GM18520 (cell line): ENCODE measurements at regions not wholly inside any gene's neighbourhood (a gene's known extent, or its start where the extent isn't known, plus 50 kb on each side); places are given as distances from the start of the nearest gene placed in this dataset.

Source experiments
- ATAC-seq: cut with Tn5 transposase; IDR thresholded peaks from one replicate; pipeline ENCODE4 v1.9.1; 2021; ENCODE audit not compliant: unreplicated experiment

DNA sequence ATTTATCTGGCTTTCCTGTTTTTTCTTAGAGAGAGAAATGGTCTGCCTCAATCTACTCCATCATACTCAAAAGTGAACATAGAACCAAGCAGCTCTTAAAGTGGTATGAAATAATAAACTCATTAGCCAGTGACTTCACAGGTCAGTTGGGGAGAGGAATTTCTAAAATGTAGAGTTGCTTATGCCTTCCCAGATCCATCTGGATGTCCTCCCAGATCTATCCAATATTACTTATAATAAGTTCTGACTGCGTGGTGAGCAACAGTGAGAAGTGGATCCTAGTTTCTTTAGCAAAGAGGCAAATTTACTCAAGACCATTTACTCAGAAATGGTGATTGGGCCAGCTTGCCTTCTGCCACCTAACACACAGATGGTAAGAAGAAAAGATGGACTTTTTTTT lies 748.0 kb downstream of the PCDH18 start:
- no peak for ATAC-seq

DNA sequence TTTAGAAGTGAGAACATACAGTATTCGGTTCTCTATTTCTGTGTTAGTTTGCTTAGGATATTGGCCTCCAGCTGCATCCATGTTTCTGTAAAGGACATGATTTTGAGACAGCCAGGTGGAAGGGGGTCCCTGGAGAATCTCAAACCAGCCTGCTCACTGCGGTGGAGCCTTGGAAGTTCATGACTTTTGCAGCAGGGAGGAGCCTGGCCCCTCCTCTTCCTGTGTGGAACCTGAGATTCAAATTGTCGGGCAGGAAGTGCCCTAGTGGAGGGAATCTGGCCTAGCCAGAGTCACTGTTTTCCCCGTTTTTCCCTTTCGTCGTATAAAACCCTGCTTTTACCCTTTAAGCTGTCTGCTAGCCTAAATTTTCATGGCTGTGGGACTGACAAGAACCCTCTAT lies 762.6 kb downstream of the PCDH18 start:
- ATAC-seq = no peak

GRCh38 chr4:136768925-136769275 lies 763.4 kb downstream of the PCDH18 start:
- ATAC-seq = no peak

DNA sequence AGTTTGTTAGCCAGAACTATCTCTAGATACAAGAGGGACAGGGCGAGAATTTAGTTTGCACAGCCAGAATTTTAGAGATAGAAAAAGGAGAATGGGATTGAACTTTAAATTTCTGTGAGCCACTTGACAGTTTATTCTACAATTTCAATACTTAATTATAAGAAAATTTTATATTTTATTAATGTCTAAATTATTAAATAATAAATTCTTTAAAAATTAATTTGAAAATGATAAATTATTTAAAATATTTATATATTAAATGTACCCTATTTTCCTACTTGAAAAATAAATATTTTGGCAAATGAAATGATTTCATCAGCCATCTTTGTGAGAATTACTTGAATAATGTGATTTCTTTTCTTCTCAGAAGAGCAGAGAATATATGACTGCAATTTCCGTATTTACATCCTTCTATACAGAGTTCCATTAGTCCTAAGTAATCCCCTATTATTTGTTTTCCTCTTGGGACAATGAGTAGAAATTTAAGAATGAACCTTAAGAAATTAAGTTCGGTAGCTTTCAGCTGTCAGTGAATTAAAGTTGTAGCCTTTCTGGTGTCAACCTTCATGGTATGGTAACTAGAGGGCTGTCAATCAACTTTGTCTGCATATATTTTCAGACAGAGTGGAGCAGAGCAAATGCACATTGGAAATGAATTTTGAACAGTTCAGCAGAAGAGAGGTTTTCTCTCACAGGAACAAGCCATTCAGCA lies 763.9 kb downstream of the PCDH18 start:
- ATAC-seq = no peak

- no peak for ATAC-seq
Measured at GRCh38 chr4:136763919-136764318, 768.4 kb downstream of the PCDH18 start.

DNA sequence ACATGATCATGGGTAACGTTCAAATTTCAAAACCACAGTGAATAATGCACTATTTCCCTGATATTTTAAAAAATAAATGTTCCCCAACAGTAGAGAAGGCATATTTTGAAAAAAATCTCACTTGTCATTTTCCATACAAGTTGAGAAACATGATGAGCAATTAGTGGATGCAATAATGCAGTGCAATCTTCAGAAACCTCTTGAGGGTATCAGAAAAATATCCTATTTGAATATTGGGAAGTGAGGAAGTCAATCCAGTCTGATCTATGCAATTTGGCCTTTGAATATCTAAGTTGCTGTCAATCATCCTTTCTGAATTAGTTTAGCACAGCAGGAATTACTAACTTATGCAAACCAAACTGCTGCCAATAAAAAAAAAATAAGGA lies 776.8 kb downstream of the PCDH18 start:
- no peak for ATAC-seq

- no peak for ATAC-seq
Measured at GRCh38 chr4:136754810-136755530, 777.3 kb downstream of the PCDH18 start.

DNA sequence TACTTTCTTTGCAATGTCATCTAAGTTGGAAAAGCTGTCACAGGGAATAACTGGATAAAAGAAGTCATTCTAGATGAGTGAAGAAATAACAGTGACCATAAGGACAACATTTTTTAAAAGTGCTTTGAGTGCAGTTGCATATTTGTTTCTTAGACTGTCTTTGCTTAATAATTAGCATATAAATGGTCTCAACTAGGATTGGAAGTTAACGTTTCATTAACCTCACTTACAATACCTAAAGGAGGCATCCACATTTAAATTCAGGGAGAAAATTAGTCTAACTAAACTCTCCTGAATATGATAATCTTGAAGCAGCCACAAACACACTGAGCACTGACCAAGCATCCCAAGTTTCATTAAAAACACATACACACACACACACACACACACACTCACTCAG lies 780.7 kb downstream of the PCDH18 start:
- no peak for ATAC-seq

DNA sequence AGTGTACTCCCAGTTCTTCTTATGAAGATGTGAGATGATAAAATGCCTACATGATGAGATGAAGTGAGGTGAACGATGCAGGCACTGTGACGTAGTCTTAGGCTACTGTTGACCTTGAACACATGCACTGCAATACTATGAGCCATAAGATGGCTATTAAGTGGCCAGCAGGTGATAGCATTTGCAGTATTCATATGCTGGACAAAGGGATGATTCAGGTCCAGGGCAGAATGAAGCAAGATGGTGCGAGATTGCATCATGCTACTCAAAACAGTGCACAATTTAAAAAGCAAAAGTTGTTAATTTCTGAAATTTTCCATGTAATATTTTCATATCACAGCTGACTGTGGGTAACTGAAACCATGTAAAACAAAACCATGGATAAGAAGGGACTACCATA lies 781.4 kb downstream of the PCDH18 start:
- ATAC-seq = no peak

GRCh38 chr4:136749989-136750388 lies 782.3 kb downstream of the PCDH18 start:
- no peak for ATAC-seq

- ATAC-seq = no peak
Measured at GRCh38 chr4:136748773-136749172, 783.5 kb downstream of the PCDH18 start.

DNA sequence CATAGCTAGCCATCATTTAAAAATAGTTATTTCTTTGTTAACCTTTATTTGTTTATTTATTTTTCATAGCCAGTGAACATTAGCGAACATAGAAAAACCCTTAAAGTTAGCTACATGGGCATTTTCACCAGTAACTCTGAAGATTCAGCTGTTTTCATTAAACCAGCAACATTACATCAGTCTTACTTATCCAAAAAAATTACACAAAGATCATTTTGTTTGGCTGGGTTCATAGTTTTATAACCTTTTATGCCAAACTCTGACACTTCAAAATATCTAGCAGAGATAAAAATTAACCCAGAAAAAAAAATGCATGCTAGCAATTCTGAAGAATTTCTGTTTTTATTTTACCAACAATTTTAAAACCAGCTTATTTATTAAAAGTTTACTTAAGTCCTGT lies 784.1 kb downstream of the PCDH18 start:
- ATAC-seq = no peak

GRCh38 chr4:136743238-136743637 lies 789.1 kb downstream of the PCDH18 start:
- no peak for ATAC-seq

DNA sequence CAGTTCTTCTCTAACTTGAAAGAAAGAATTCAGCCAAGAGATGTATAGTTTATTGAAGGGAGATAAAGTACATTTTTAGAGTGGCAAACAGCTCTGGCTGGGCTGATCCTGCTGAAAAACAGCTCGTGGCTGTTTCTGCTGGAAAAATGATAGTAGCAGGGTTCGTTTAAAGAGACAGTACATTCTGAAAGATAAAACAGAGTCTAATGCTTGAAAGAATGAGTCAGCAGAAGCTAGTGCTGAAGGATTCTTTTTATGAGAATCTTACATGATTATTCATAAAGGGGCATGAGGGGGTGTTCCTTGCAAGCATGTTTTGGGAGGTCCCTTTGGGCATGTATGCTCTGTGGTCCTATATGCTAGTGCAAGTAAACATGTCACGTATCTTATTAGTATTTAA lies 790.0 kb downstream of the PCDH18 start:
- ATAC-seq = no peak

GRCh38 chr4:136741468-136741867 lies 790.8 kb downstream of the PCDH18 start:
- ATAC-seq = no peak

DNA sequence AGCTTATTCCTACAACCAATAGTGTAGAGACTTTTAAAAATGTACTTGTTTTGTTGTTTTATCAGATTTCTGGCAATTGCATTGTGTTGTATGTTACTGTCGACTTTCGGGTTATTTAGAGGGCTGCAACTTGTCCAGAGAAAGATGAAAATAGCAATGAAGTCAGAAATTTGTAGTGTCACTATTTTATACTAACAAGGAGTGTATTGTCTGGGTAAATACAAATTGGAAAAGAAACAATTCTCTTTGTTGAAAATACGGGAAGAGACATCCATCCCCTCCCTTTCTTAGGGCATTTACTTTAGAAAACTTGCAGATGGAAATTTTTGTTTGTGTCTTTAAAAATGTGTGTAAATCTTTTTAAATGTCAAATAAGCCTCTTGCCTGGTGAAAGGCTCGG lies 792.0 kb downstream of the PCDH18 start:
- ATAC-seq = no peak

DNA sequence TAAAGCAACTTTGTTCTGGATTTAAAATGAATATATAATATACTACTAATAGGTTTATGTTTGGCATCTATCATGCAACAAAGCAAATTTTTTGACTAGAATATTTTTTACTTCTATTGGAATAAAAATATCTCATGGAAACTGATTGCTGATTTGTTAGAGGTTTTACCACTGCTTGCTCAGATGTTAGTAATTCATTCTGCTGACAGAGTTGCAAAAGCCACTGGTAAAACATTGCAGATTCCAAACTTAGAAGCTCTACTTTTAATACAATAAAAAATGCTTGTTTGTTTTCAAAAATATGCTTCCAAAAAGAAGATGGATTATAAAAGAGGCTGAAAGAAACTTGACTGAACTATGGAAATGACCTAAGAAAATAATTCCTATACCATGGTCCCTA lies 795.2 kb downstream of the PCDH18 start:
- ATAC-seq = no peak

DNA sequence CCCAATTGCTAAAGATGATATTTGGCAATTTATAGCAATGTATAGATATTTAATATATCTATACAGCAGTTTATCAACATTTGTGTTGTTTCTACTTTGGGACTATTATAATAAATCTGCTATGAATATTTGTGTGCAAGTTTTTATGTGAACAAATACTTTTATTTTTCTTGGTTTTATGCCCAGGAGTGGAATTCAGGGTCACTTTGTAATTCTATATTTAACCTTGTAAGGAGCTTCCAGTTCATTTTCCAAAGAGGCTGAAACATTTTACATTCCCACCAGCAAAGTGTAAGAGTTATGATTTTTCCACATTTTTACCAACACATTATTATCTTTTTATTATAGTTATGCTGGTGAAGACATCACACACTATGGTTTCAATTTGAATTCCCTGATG lies 801.3 kb downstream of the PCDH18 start:
- ATAC-seq = no peak

GRCh38 chr4:136725286-136726081 lies 806.8 kb downstream of the PCDH18 start:
- no peak for ATAC-seq

DNA sequence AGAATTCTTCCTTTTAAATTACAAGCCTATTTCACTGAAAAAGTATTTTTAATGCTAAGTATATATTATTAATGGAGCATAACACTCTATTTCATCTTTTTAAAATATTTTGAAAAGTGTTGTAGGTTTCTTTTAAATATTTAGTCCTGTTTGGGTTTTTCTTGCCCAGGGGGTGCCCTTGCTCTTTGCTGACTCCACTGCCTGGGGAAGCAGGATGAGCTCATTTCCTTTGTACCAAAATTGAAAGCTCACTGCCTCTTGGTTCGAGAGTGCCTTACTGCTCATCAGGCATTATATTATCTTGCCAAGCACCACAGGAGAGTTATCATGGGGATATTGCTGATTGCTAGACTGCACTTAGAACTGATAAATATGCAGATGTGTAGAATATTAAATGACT lies 819.2 kb downstream of the PCDH18 start:
- ATAC-seq = no peak

DNA sequence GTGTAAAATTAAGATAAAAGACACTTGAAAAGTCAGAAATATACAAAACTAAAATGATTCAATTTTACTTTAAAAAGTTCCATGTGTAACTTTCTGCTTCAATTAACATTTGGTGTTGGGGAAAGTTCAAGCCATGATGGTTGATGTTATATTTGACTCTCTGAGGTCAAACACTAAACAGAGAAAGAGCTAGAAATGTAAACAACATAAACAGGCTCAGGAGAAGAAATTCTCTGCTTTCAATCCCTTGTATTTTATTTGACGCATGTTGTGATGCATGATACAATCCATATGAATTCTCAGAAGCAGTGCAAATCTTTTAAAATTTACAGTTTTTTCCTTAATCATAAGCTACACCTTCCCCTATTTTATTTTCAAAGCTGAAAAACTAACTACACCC lies 822.4 kb downstream of the PCDH18 start:
- no peak for ATAC-seq

DNA sequence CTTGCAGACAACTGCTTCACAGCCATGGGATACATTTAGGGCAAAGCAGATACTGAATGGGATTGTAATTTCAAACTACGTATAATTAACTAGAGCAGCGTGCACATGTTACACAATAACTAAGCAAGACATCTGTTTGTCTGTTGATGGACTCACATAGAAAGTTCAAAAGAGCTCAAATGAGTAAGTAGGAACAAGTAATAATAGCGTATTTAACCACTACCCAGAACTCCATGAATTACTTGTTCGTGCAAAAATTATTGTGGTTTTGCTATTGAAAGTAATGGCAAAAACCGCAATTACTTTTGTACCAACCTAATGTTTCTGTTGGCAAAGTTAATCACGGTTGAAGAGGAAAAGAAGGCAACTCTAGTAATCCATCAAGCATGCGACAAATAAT lies 825.4 kb downstream of the PCDH18 start:
- ATAC-seq = no peak
